Thyroid gland (tissue), 4 donors: ENCODE measurements at regions not wholly inside any gene's neighbourhood (a gene's known extent, or its start where the extent isn't known, plus 50 kb on each side); places are given as distances from the start of the nearest gene placed in this dataset.

Experiments used
- DNase-seq, 2 donors: peaks; one replicate each; pipeline ENCODE4 v3.0.0-alpha.2; 2019
- H3K27ac ChIP-seq, 3 donors: fragments of 200-600 bp; sonication (generic); 1 replicate in 2 of 3; 2 replicates in 1 of 3; pipeline ENCODE4 v1.5.1; 2016 to 2019; ENCODE audit warnings: mild to moderate bottlenecking in 1 of 3, moderate library complexity in 1 of 3
- H3K27me3 ChIP-seq: fragments of 200-600 bp; sonication (generic); one replicate; pipeline ENCODE4 v1.5.1; 2019
- H3K36me3 ChIP-seq, 2 donors: fragments of 200-600 bp; sonication (generic); one replicate each; pipeline ENCODE4 v1.5.1; 2016 to 2019
- H3K4me1 ChIP-seq, 2 donors: fragments of 200-600 bp; sonication (generic); one replicate each; pipeline ENCODE4 v1.5.1; 2017 to 2019
- H3K4me3 ChIP-seq, 3 donors: fragments of 200-600 bp; sonication (generic); replicated peaks in 1 of 3; 1 replicate in 2 of 3; 2 replicates in 1 of 3; pipeline ENCODE4 v1.5.1; 2016; ENCODE audit warnings: mild to moderate bottlenecking in 1 of 3
- H3K9me3 ChIP-seq: fragments of 200-600 bp; sonication (generic); one replicate; pipeline ENCODE4 v1.5.1; 2017
- POLR2A ChIP-seq, 2 donors: fragments of 450-650 bp; IDR thresholded peaks; one replicate each; pipeline ENCODE4 v1.6.1; 2017; ENCODE audit warnings: antibody characterized with exemption in 2 of 2, mild to moderate bottlenecking in 2 of 2, moderate library complexity in 1 of 2
- WGBS, 2 donors: methylation state at CpG; one replicate each; pipeline ENCODE4 v1.1.5; 2017; 5-methylcytosine and 5-hydroxymethylcytosine counted together
- intact Hi-C: fragments of 100-400 bp; cut with DNase I; formaldehyde crosslinking; loops from one replicate; pipeline ENCODE4 v1.15.1; 2023
- TF ChIP-seq, protein P1 (sequence below), 6 experiments: fragments of 200-600 bp in 3 of 6; fragments of 450-650 bp in 3 of 6; sonication (generic) in 3 of 6; IDR thresholded peaks; one replicate each; pipeline ENCODE4 v1.5.1; 2016 to 2019; ENCODE audit warnings: antibody characterized with exemption in 6 of 6, mild to moderate bottlenecking in 2 of 6, inconsistent platforms in 1 of 6, moderate library complexity in 1 of 6

DNA sequence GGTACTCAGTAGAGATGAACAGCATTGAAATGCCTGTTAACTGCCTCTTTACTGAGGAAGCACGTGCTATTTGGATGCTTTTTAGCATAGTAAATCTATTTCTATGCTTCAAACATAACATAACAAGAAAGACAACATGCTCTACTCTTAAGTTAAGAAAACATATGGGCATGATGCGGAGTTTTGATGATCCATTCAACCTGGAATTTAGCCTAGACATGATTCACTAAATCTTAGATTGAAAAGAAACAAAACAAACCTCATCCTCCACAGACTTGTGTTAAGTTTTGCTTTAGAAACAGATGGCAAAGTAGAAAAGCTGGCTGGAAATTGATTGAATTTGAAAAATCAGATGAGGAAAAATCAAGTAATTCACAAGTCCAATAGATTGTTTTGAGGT is 593.8 kb downstream of the OLFM4 start:
- Histone ChIP-seq H3K4me3 (no peak overlapping the region), H3K36me3 (no peaks in the 10 kb centered on the region), H3K9me3 (no peaks in the 10 kb centered on the region), H3K27ac (no peak overlapping the region), H3K4me1 (no peaks in the 10 kb centered on the region), H3K27me3 (no peaks in the 10 kb centered on the region)
- 24 to 32% methylated on average over 2 of the region's 2 CpGs for WGBS, 2 donors
- intact Hi-C loops, result no loop called here
- TF ChIP-seq, protein P1, sequence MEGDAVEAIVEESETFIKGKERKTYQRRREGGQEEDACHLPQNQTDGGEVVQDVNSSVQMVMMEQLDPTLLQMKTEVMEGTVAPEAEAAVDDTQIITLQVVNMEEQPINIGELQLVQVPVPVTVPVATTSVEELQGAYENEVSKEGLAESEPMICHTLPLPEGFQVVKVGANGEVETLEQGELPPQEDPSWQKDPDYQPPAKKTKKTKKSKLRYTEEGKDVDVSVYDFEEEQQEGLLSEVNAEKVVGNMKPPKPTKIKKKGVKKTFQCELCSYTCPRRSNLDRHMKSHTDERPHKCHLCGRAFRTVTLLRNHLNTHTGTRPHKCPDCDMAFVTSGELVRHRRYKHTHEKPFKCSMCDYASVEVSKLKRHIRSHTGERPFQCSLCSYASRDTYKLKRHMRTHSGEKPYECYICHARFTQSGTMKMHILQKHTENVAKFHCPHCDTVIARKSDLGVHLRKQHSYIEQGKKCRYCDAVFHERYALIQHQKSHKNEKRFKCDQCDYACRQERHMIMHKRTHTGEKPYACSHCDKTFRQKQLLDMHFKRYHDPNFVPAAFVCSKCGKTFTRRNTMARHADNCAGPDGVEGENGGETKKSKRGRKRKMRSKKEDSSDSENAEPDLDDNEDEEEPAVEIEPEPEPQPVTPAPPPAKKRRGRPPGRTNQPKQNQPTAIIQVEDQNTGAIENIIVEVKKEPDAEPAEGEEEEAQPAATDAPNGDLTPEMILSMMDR (IDR thresholded peaks at IDR 0.05), result no peak
- no peak for DNase-seq

GRCh38 chr13:53623146-53623545 is 594.5 kb downstream of the OLFM4 start:
- no peak overlapping the region for H3K4me3 ChIP-seq
- intact Hi-C loops, result no loop called here
- H3K36me3 ChIP-seq, result no peaks in the 10 kb centered on the region
- WGBS, 2 donors, result 79 to 88% methylated on average over 2 of the region's 2 CpGs
- H3K9me3 ChIP-seq, result no peaks in the 10 kb centered on the region
- H3K27ac ChIP-seq, result no peak overlapping the region
- no peaks in the 10 kb centered on the region for H3K27me3 ChIP-seq
- TF ChIP-seq, protein P1 (IDR thresholded peaks at IDR 0.05), result no peak
- TF ChIP-seq POLR2A (IDR thresholded peaks at IDR 0.05), result no peak
- H3K4me1 ChIP-seq, result no peaks in the 10 kb centered on the region
- no peak for DNase-seq

DNA sequence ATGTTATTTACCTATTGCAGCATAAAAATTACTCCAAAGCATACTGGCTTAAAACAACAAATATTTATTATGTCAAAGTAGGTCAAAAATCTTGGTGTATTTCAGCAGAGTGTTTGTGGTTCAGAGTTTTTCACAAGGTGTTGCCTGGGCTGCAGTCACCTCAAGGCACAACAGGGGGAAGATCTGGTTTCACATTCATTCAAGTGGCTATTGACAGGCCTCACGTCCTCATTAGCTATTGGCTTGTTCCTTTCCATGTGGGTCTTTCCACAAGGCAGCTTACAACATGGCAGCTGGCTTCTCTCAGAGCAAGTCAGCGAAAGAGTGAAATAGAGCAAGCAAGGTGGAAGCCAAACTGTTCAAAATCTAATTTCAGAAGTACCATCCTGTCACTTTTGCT is 602.9 kb downstream of the OLFM4 start:
- TF ChIP-seq, protein P1 (IDR thresholded peaks at IDR 0.05), result no peak
- no peak for TF ChIP-seq POLR2A (IDR thresholded peaks at IDR 0.05)
- intact Hi-C loops, result no loop called here
- H3K4me1 ChIP-seq, result no peaks in the 10 kb centered on the region
- no peak overlapping the region for H3K27ac ChIP-seq
- H3K4me3 ChIP-seq, result no peak overlapping the region
- H3K9me3 ChIP-seq, result no peaks in the 10 kb centered on the region
- no peak for DNase-seq
- no peaks in the 10 kb centered on the region for H3K27me3 ChIP-seq
- WGBS, 2 donors, result 76% methylated on average over 2 of the region's 2 CpGs
- no peaks in the 10 kb centered on the region for H3K36me3 ChIP-seq

- intact Hi-C loops, result no loop called here
- WGBS, 2 donors, result 72 to 82% methylated on average over 2 of the region's 2 CpGs
- no peaks in the 10 kb centered on the region for H3K36me3 ChIP-seq
- TF ChIP-seq, protein P1 (IDR thresholded peaks at IDR 0.05), result no peak
- TF ChIP-seq POLR2A (IDR thresholded peaks at IDR 0.05), result no peak
- H3K4me1 ChIP-seq, result no peaks in the 10 kb centered on the region
- H3K27ac ChIP-seq, result no peak overlapping the region
- no peak overlapping the region for H3K4me3 ChIP-seq
- DNase-seq, result no peak
- H3K9me3 ChIP-seq, result no peaks in the 10 kb centered on the region
- H3K27me3 ChIP-seq, result no peaks in the 10 kb centered on the region
These were observed 609.4 kb downstream of the OLFM4 start for GRCh38 chr13:53638040-53638439.

DNA sequence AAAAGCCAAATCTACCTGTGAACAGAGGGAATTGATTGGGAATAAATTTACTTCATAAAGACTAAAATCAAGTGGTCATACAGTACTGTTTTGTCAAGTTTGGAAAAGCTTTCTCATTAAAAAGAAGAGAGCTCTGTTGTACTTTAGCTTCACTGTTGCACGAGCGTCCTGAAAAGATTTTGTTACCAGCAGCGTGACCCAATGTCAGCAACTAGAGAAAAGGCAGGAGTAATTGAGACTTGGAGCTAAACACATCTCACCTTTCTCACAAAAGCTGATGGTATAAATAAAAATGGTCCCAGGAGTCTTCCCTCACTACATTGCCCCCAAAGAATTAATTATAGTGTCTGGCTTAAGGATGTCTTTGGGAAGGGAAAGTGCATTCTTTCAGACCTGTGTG is 613.7 kb downstream of the OLFM4 start:
- Histone ChIP-seq H3K27me3 (no peaks in the 10 kb centered on the region), H3K9me3 (no peaks in the 10 kb centered on the region), H3K36me3 (no peaks in the 10 kb centered on the region), H3K4me3 (no peak overlapping the region), H3K4me1 (no peaks in the 10 kb centered on the region), H3K27ac (no peak overlapping the region)
- DNase-seq, result no peak
- intact Hi-C loops, result no loop called here
- WGBS, 2 donors, result 31 to 72% methylated on average over 3 of the region's 3 CpGs
- TF ChIP-seq POLR2A (IDR thresholded peaks at IDR 0.05), result no peak
- TF ChIP-seq, protein P1 (IDR thresholded peaks at IDR 0.05), result no peak
